CD4-positive, alpha-beta T cell (primary cell): ENCODE measurements at regions not wholly inside any gene's neighbourhood (a gene's known extent, or its start where the extent isn't known, plus 50 kb on each side); places are given as distances from the start of the nearest gene placed in this dataset.

ENCODE experiments used
- ATAC-seq: fragments of 200-7000 bp; cut with Tn5 transposase; one replicate; pipeline ENCODE4 v1.10.0; 2022; ENCODE audit warnings: mild to moderate bottlenecking; ENCODE audit not compliant: poor library complexity
- CTCF ChIA-PET: fragments of 350-600 bp; sonication (Branson Sonifier 250); formaldehyde crosslinking; loops from one replicate; lab custom pipeline; 2021; ENCODE audit warnings: antibody characterized with exemption, inconsistent platforms; lab: Charles Lee
- POLR2A ChIA-PET: fragments of 350-600 bp; sonication (Branson Sonifier 250); formaldehyde crosslinking; loops from one replicate; lab custom pipeline; 2021; ENCODE audit warnings: antibody characterized with exemption, inconsistent platforms; lab: Charles Lee
- DNase-seq, 14 experiments: peaks; one replicate each; pipeline ENCODE4 v3.0.0-alpha.2; 2013 to 2020; ENCODE audit warnings: mixed read lengths in 2 of 14
- H3K27ac ChIP-seq, 2 donors: one replicate each; pipeline versions ENCODE4 v1.5.1 to v1.7.0; 2013; ENCODE audit warnings: low read length in 2 of 2, low read depth in 1 of 2, mild to moderate bottlenecking in 1 of 2
- H3K27me3 ChIP-seq, 2 experiments: 1 replicate in 1 of 2; 2 replicates in 1 of 2; pipeline versions ENCODE4 v1.6.1 to v1.7.0; 2013; ENCODE audit warnings: low read length in 2 of 2, control low read depth in 1 of 2, mild to moderate bottlenecking in 1 of 2, moderate library complexity in 1 of 2; ENCODE audit not compliant: insufficient read depth in 2 of 2, control insufficient read depth in 1 of 2
- H3K36me3 ChIP-seq: one replicate; pipeline ENCODE4 v1.6.1; 2013; ENCODE audit warnings: low read length, control low read depth; ENCODE audit not compliant: insufficient read depth
- H3K4me1 ChIP-seq: one replicate; pipeline ENCODE4 v1.6.1; 2013; ENCODE audit warnings: low read length, control low read depth; ENCODE audit not compliant: insufficient read depth
- H3K4me3 ChIP-seq: one replicate; pipeline ENCODE4 v1.5.1; 2013; ENCODE audit warnings: mild to moderate bottlenecking, low read length, moderate library complexity
- H3K9me3 ChIP-seq, 2 experiments: 1 replicate in 1 of 2; 2 replicates in 1 of 2; pipeline versions ENCODE4 v1.6.1 to v1.7.0; 2013; ENCODE audit warnings: low read length in 2 of 2, mild to moderate bottlenecking in 2 of 2, control low read depth in 1 of 2, moderate library complexity in 1 of 2; ENCODE audit not compliant: control insufficient read depth in 1 of 2, insufficient read depth in 1 of 2
- H3K27ac Mint-ChIP-seq: one replicate; pipeline ENCODE4 v1.8.0; 2020; ENCODE audit warnings: mixed read lengths
- H3K27me3 Mint-ChIP-seq: one replicate; pipeline ENCODE4 v1.8.0; 2021; ENCODE audit warnings: mixed read lengths
- H3K36me3 Mint-ChIP-seq: one replicate; pipeline ENCODE4 v1.8.0; 2021; ENCODE audit warnings: low read depth, mixed read lengths
- H3K4me1 Mint-ChIP-seq: one replicate; pipeline ENCODE4 v1.8.0; 2021; ENCODE audit warnings: low read depth, mixed read lengths
- H3K4me3 Mint-ChIP-seq: one replicate; pipeline ENCODE4 v1.8.0; 2020; ENCODE audit warnings: mild to moderate bottlenecking, mixed read lengths
- H3K9me3 Mint-ChIP-seq: one replicate; pipeline ENCODE4 v1.8.0; 2020; ENCODE audit warnings: mixed read lengths
- intact Hi-C, 2 experiments: fragments of 100-400 bp; cut with DNase I in 1 of 2; cut with micrococcal nuclease in 1 of 2; formaldehyde crosslinking; loops; one replicate each; pipeline versions ENCODE4 v1.15.1 to v1.9.0; 2023 to 2025; cut with DNase I, micrococcal nuclease
- TF ChIP-seq, protein P1 (sequence below): fragments of 200-600 bp; IDR thresholded peaks from one replicate; pipeline ENCODE4 v1.8.0; 2022; ENCODE audit warnings: antibody characterized with exemption, mild to moderate bottlenecking

DNA sequence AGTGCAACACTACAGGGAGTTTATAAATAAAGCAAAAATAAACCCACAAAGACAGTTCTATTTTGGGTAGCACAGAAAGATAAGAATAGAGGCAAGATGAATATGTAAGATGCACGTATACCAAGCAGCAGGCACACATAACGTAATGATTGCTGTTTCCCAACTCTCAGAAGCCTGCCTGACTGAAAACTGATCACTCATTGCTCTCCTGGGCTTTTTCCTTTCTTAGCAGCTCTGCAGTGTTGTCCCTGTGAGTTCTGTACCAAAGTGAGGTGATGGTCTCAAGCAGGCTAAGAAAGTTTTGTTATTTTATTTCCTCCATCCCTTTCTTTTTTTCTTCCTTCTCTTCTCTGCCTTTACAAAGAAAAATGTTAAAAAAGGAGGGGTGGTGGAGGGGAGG lies 522.0 kb upstream of the MAN1A1 start:
- ChIA-PET POLR2A (no interaction called here), CTCF (no interaction called here)
- DNase-seq, result no peak
- H3K9me3 ChIP-seq, result peaks cover 0 to 4% of the 10 kb centered on the region in 2 experiments
- H3K27ac ChIP-seq, result no peak overlapping the region
- no peak for ATAC-seq
- H3K27me3 ChIP-seq, result no peaks in the 10 kb centered on the region
- H3K9me3 Mint-ChIP-seq, result no peaks in the 10 kb centered on the region
- H3K36me3 ChIP-seq, result no peaks in the 10 kb centered on the region
- H3K36me3 Mint-ChIP-seq, result no peaks in the 10 kb centered on the region
- H3K4me3 Mint-ChIP-seq, result no peak overlapping the region
- H3K4me3 ChIP-seq, result no peak overlapping the region
- no peak overlapping the region for H3K27ac Mint-ChIP-seq
- H3K4me1 Mint-ChIP-seq, result no peaks in the 10 kb centered on the region
- H3K4me1 ChIP-seq, result no peaks in the 10 kb centered on the region
- TF ChIP-seq, protein P1, sequence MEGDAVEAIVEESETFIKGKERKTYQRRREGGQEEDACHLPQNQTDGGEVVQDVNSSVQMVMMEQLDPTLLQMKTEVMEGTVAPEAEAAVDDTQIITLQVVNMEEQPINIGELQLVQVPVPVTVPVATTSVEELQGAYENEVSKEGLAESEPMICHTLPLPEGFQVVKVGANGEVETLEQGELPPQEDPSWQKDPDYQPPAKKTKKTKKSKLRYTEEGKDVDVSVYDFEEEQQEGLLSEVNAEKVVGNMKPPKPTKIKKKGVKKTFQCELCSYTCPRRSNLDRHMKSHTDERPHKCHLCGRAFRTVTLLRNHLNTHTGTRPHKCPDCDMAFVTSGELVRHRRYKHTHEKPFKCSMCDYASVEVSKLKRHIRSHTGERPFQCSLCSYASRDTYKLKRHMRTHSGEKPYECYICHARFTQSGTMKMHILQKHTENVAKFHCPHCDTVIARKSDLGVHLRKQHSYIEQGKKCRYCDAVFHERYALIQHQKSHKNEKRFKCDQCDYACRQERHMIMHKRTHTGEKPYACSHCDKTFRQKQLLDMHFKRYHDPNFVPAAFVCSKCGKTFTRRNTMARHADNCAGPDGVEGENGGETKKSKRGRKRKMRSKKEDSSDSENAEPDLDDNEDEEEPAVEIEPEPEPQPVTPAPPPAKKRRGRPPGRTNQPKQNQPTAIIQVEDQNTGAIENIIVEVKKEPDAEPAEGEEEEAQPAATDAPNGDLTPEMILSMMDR, result no peak
- intact Hi-C loops, result no loop called here
- H3K27me3 Mint-ChIP-seq, result peaks cover 3% of the 10 kb centered on the region

DNA sequence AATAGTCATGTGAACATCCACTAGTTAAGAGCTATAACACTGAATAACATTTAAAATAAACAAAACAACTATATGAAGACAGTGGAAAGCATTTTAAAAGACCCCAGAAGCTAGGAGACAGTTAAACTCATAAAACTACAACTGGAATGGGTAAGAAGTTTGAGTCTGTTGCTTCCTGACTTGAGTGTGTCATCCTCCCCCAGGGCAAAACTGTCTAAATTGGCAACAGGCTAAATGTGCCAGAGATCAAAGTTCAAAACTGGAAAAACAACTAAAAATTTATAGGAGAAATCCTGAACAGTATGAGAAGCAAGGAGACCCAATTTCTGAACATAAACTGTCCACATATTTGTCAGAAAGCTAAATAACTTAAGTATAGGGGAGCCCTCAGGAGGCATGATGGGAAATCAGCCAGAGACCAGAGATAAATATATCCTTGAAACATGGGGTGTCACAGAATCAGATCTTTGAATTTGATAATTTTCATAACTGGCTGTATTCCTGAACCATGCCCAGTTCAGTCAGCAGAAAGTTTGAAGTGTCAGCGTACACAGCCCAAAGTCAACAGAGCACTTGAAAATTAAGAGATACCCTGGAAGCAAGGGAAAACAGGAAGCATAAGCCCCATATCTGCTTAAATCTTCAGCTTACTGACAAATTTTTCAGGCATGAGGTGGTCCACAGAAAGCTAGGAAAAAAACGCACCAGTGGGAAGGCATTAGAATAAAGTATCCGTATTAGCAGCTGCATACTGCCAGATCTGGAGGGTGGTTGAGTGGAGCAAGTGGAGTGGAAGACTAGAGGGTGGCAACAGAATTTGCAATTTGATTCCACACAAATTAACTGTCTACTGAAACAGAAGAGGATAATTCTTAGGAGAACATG lies 516.1 kb upstream of the MAN1A1 start:
- CTCF ChIA-PET, result no interaction called here
- H3K36me3 Mint-ChIP-seq, result no peaks in the 10 kb centered on the region

DNA sequence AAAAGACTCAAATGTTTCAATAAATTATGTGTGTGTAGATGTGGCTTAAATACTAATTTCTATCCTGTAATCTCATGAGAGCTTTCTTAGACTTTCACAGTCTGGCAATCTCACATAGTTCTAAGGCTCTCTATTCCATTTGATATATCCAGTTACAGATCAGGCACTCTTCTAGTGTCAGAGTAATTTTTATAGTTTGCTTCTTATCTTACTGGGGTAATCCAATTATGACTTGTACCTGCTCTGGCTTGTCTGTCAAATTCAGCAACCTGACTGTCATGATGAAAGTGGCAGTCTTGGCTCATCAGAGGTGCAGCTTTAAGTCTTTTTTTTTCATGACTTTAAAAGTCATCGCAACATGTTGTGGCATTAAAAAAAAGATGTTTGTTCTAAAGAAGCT lies 513.2 kb upstream of the MAN1A1 start:
- Mint-ChIP-seq H3K27me3 (no peaks in the 10 kb centered on the region), H3K4me3 (no peak overlapping the region), H3K36me3 (no peaks in the 10 kb centered on the region), H3K27ac (no peak overlapping the region), H3K4me1 (no peaks in the 10 kb centered on the region), H3K9me3 (peaks cover 8% of the 10 kb centered on the region)
- H3K9me3 ChIP-seq, result peaks cover 4 to 8% of the 10 kb centered on the region in 2 experiments
- no peak for ATAC-seq
- no peak overlapping the region for H3K27ac ChIP-seq
- TF ChIP-seq, protein P1, result no peak
- ChIA-PET CTCF (no interaction called here), POLR2A (no interaction called here)
- intact Hi-C loops, result no loop called here
- no peak overlapping the region for H3K4me3 ChIP-seq
- no peaks in the 10 kb centered on the region for H3K27me3 ChIP-seq
- no peaks in the 10 kb centered on the region for H3K4me1 ChIP-seq
- DNase-seq, result no peak
- no peaks in the 10 kb centered on the region for H3K36me3 ChIP-seq

More for the DNA sequence above, 516.1 kb upstream of the MAN1A1 start:
- H3K27me3 Mint-ChIP-seq, result peaks cover 3% of the 10 kb centered on the region
- Histone ChIP-seq H3K27ac (no peak overlapping the region), H3K36me3 (no peaks in the 10 kb centered on the region), H3K4me3 (no peak overlapping the region), H3K4me1 (no peaks in the 10 kb centered on the region), H3K9me3 (peaks cover 4 to 8% of the 10 kb centered on the region in 2 experiments), H3K27me3 (no peaks in the 10 kb centered on the region)
- peaks cover 8% of the 10 kb centered on the region for H3K9me3 Mint-ChIP-seq
- no peak for ATAC-seq
- TF ChIP-seq, protein P1, result no peak
- intact Hi-C loops, result no loop called here
- H3K27ac Mint-ChIP-seq, result no peak overlapping the region
- POLR2A ChIA-PET, result no interaction called here
- no peak for DNase-seq
- no peak overlapping the region for H3K4me3 Mint-ChIP-seq
- no peaks in the 10 kb centered on the region for H3K4me1 Mint-ChIP-seq
